ENCODE measurements at regions not wholly inside any gene's neighbourhood (a gene's known extent, or its start where the extent isn't known, plus 50 kb on each side); places are given as distances from the start of the nearest gene placed in this dataset.
A peak's percentile ranks its signal among the peaks of the same experiment; 100 is the strongest.

GRCh38 chr11:134616038-134616437 is 204.0 kb upstream of the B3GAT1 start:
- Histone ChIP-seq H3K27ac (no peak overlapping the region), H3K27me3 (no peaks in the 10 kb centered on the region), H3K4me1 (no peaks in the 10 kb centered on the region), H3K9me3 (no peaks in the 10 kb centered on the region), H3K4me3 (no peak overlapping the region), H3K36me3 (no peaks in the 10 kb centered on the region)
- no peak for DNase-seq
- no peak for TF ChIP-seq POLR2AphosphoS5 (IDR thresholded peaks at IDR 0.05)
- no peak for TF ChIP-seq CTCF (IDR thresholded peaks at IDR 0.05)
- no peak for TF ChIP-seq POLR2A (IDR thresholded peaks at IDR 0.05)
- no peak for TF ChIP-seq EP300 (IDR thresholded peaks at IDR 0.05)
- no peak for ATAC-seq (ENCODE audit: low FRiP score in 2 of 2)
- 78% methylated on average over 7 to 8 of the region's 8 CpGs for WGBS, 2 donors

- ATAC-seq (ENCODE audit: low FRiP score in 2 of 2) (no peak), DNase-seq (no peak)
- Histone ChIP-seq H3K9me3 (no peaks in the 10 kb centered on the region), H3K36me3 (no peaks in the 10 kb centered on the region), H3K4me3 (no peak overlapping the region), H3K27me3 (no peaks in the 10 kb centered on the region), H3K4me1 (no peaks in the 10 kb centered on the region), H3K27ac (no peak overlapping the region)
- 80 to 87% methylated on average over 3 to 5 of the region's 5 CpGs for WGBS, 2 donors
- TF ChIP-seq CTCF (IDR thresholded peaks at IDR 0.05) (no peak), EP300 (IDR thresholded peaks at IDR 0.05) (no peak), POLR2AphosphoS5 (IDR thresholded peaks at IDR 0.05) (no peak), POLR2A (IDR thresholded peaks at IDR 0.05) (no peak)
Observed at GRCh38 chr11:134615041-134615615, 203.1 kb upstream of the B3GAT1 start.

GRCh38 chr11:134614141-134614540 is 202.1 kb upstream of the B3GAT1 start:
- TF ChIP-seq POLR2A (IDR thresholded peaks at IDR 0.05): no peak
- no peak for TF ChIP-seq CTCF (IDR thresholded peaks at IDR 0.05)
- no peak for TF ChIP-seq EP300 (IDR thresholded peaks at IDR 0.05)
- no peak for TF ChIP-seq POLR2AphosphoS5 (IDR thresholded peaks at IDR 0.05)
- H3K27me3 ChIP-seq: no peaks in the 10 kb centered on the region
- H3K9me3 ChIP-seq: no peaks in the 10 kb centered on the region
- WGBS, 2 donors: 82 to 90% methylated on average over 4 of the region's 4 CpGs
- H3K27ac ChIP-seq: no peak overlapping the region
- no peak overlapping the region for H3K4me3 ChIP-seq
- ATAC-seq (ENCODE audit: low FRiP score in 2 of 2): no peak
- no peak for DNase-seq
- no peaks in the 10 kb centered on the region for H3K4me1 ChIP-seq
- no peaks in the 10 kb centered on the region for H3K36me3 ChIP-seq

- TF ChIP-seq POLR2A (IDR thresholded peaks at IDR 0.05): no peak
- TF ChIP-seq POLR2AphosphoS5 (IDR thresholded peaks at IDR 0.05): no peak
- 88 to 94% methylated on average over 9 of the region's 9 CpGs for WGBS, 2 donors
- Histone ChIP-seq H3K4me1 (no peaks in the 10 kb centered on the region), H3K27me3 (no peaks in the 10 kb centered on the region), H3K27ac (no peak overlapping the region), H3K36me3 (no peaks in the 10 kb centered on the region), H3K9me3 (no peaks in the 10 kb centered on the region), H3K4me3 (no peak overlapping the region)
- DNase-seq: peak in 1 of 2 donors; percentile 29
- ATAC-seq (ENCODE audit: low FRiP score in 2 of 2): no peak
Observed at GRCh38 chr11:134613646-134614045, 201.6 kb upstream of the B3GAT1 start.

- no peak overlapping the region for H3K4me3 ChIP-seq
- H3K4me1 ChIP-seq: no peaks in the 10 kb centered on the region
- no peaks in the 10 kb centered on the region for H3K9me3 ChIP-seq
- TF ChIP-seq POLR2A (IDR thresholded peaks at IDR 0.05): no peak
- WGBS, 2 donors: 70 to 78% methylated on average over 11 to 12 of the region's 12 CpGs
- no peak for ATAC-seq (ENCODE audit: low FRiP score in 2 of 2)
- H3K27ac ChIP-seq: no peak overlapping the region
- no peaks in the 10 kb centered on the region for H3K27me3 ChIP-seq
- no peaks in the 10 kb centered on the region for H3K36me3 ChIP-seq
- DNase-seq: no peak
Observed at GRCh38 chr11:134612140-134613030, 200.3 kb upstream of the B3GAT1 start.
